ENCODE measurements at regions not wholly inside any gene's neighbourhood (a gene's known extent, or its start where the extent isn't known, plus 50 kb on each side); places are given as distances from the start of the nearest gene placed in this dataset.

- DNase-seq (ENCODE audit: insufficient read length, low spot score) = no peak
- no peak for FAIRE-seq
Measured at GRCh38 chr1:201609661-201610318, 70.9 kb downstream of the NAV1 start.

- FAIRE-seq (no peak), DNase-seq (ENCODE audit: insufficient read length, low spot score) (no peak)
Measured at GRCh38 chr1:201610858-201611257, 71.9 kb downstream of the NAV1 start.

- no peak for FAIRE-seq
- no peak for DNase-seq (ENCODE audit: insufficient read length, low spot score)
Measured at GRCh38 chr1:201612645-201613044, 73.7 kb downstream of the NAV1 start.

- no peak for DNase-seq (ENCODE audit: insufficient read length, low spot score)
- no peak for FAIRE-seq
Measured at GRCh38 chr1:201614262-201615015, 75.5 kb downstream of the NAV1 start.

GRCh38 chr1:201617157-201617556 lies 78.2 kb downstream of the NAV1 start:
- DNase-seq (ENCODE audit: insufficient read length, low spot score) = no peak
- FAIRE-seq = no peak

- DNase-seq (ENCODE audit: insufficient read length, low spot score) (no peak), FAIRE-seq (no peak)
Measured at GRCh38 chr1:201618389-201618788, 79.5 kb downstream of the NAV1 start.

- DNase-seq (ENCODE audit: insufficient read length, low spot score) (no peak), FAIRE-seq (no peak)
Measured at GRCh38 chr1:201618905-201619304, 80.0 kb downstream of the NAV1 start.

- DNase-seq (ENCODE audit: insufficient read length, low spot score) (no peak), FAIRE-seq (no peak)
Measured at GRCh38 chr1:201619513-201619912, 80.6 kb downstream of the NAV1 start.

- FAIRE-seq (no peak), DNase-seq (ENCODE audit: insufficient read length, low spot score) (no peak)
Measured at GRCh38 chr1:201622353-201622752, 83.4 kb downstream of the NAV1 start.

GRCh38 chr1:201622824-201623223 lies 83.9 kb downstream of the NAV1 start:
- no peak for FAIRE-seq
- no peak for DNase-seq (ENCODE audit: insufficient read length, low spot score)

GRCh38 chr1:201624741-201625225 lies 85.9 kb downstream of the NAV1 start:
- no peak for FAIRE-seq
- DNase-seq (ENCODE audit: insufficient read length, low spot score) = no peak

GRCh38 chr1:201625226-201625761 lies 86.4 kb downstream of the NAV1 start:
- DNase-seq (ENCODE audit: insufficient read length, low spot score) (no peak), FAIRE-seq (no peak)

- FAIRE-seq (no peak), DNase-seq (ENCODE audit: insufficient read length, low spot score) (no peak)
Measured at GRCh38 chr1:201625851-201626251, 86.9 kb downstream of the NAV1 start.

GRCh38 chr1:201626629-201627275 lies 87.8 kb downstream of the NAV1 start:
- FAIRE-seq (no peak), DNase-seq (ENCODE audit: insufficient read length, low spot score) (no peak)

GRCh38 chr1:201628490-201628889 lies 89.6 kb downstream of the NAV1 start:
- FAIRE-seq (no peak), DNase-seq (ENCODE audit: insufficient read length, low spot score) (no peak)

GRCh38 chr1:201630582-201630981 lies 91.7 kb downstream of the NAV1 start:
- no peak for DNase-seq (ENCODE audit: insufficient read length, low spot score)
- FAIRE-seq = no peak

GRCh38 chr1:201631037-201631436 lies 92.1 kb downstream of the NAV1 start:
- FAIRE-seq = no peak
- DNase-seq (ENCODE audit: insufficient read length, low spot score) = no peak

- FAIRE-seq = no peak
- DNase-seq (ENCODE audit: insufficient read length, low spot score) = no peak
Measured at GRCh38 chr1:201632364-201632952, 93.5 kb downstream of the NAV1 start.

- FAIRE-seq = no peak
- DNase-seq (ENCODE audit: insufficient read length, low spot score) = no peak
Measured at GRCh38 chr1:201633297-201633696, 94.4 kb downstream of the NAV1 start.

- DNase-seq (ENCODE audit: insufficient read length, low spot score) = no peak
- FAIRE-seq = no peak
Measured at GRCh38 chr1:201633811-201634210, 94.9 kb downstream of the NAV1 start.

GRCh38 chr1:201634261-201634660 lies 95.3 kb downstream of the NAV1 start:
- FAIRE-seq (no peak), DNase-seq (ENCODE audit: insufficient read length, low spot score) (no peak)

All from GM19239 (cell line).